Hepatocyte (in vitro differentiated cells): ENCODE measurements at regions not wholly inside any gene's neighbourhood (a gene's known extent, or its start where the extent isn't known, plus 50 kb on each side); places are given as distances from the start of the nearest gene placed in this dataset.

Experiments used
- EZH2 ChIP-seq: fragments of 200-600 bp; sonication (generic); IDR thresholded peaks from 2 replicates; pipeline ENCODE4 v1.6.1; 2016; ENCODE audit warnings: antibody characterized with exemption, mild to moderate bottlenecking, borderline replicate concordance
- TF ChIP-seq, protein P1 (sequence below): fragments of 200-600 bp; sonication (generic); IDR thresholded peaks from 2 replicates; pipeline ENCODE4 v1.5.1; 2016; ENCODE audit warnings: antibody characterized with exemption, mild to moderate bottlenecking; ENCODE audit not compliant: poor library complexity

DNA sequence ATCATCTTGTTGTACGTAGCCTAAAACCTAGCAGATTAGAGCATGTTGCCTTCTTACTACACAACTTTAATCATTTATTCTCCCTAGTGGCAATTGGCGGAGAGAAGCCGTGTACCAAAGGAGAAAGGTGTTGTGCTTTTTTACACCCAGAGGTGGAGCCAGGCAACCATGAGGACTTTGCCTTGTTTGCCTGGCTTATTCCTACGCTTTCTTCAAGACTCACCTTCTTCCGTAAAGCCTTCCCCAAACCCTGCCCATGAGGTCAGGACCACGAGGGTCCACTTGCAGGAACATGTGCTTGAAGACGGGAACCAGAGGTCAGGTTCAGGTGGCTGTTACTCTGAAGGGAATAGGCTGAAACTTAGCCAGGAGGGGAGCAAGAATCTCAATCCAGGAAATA lies 290.5 kb downstream of the RAB28 start:
- TF ChIP-seq, protein P1, sequence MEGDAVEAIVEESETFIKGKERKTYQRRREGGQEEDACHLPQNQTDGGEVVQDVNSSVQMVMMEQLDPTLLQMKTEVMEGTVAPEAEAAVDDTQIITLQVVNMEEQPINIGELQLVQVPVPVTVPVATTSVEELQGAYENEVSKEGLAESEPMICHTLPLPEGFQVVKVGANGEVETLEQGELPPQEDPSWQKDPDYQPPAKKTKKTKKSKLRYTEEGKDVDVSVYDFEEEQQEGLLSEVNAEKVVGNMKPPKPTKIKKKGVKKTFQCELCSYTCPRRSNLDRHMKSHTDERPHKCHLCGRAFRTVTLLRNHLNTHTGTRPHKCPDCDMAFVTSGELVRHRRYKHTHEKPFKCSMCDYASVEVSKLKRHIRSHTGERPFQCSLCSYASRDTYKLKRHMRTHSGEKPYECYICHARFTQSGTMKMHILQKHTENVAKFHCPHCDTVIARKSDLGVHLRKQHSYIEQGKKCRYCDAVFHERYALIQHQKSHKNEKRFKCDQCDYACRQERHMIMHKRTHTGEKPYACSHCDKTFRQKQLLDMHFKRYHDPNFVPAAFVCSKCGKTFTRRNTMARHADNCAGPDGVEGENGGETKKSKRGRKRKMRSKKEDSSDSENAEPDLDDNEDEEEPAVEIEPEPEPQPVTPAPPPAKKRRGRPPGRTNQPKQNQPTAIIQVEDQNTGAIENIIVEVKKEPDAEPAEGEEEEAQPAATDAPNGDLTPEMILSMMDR: no peak
- TF ChIP-seq EZH2: no peak
